ENCODE measurements at regions not wholly inside any gene's neighbourhood (a gene's known extent, or its start where the extent isn't known, plus 50 kb on each side); places are given as distances from the start of the nearest gene placed in this dataset.
"Not testable (repeated sequence)": the region's sequence is repeated elsewhere in the genome, so short reads cannot be mapped to it uniquely, and the experiment has no call there.

GRCh38 chr11:100602716-100603115, 84.4 kb upstream of the ARHGAP42 start:
- no peaks in the 10 kb centered on the region for H3K9me3 ChIP-seq
- H3K4me1 ChIP-seq, result no peaks in the 10 kb centered on the region
- no peak overlapping the region for H3K27ac ChIP-seq
- DNase-seq, result no peak
- no peaks in the 10 kb centered on the region for H3K27me3 ChIP-seq
- TF ChIP-seq POLR2AphosphoS5 (IDR thresholded peaks at IDR 0.05) (no peak), POLR2A (IDR thresholded peaks at IDR 0.05) (no peak), EP300 (IDR thresholded peaks at IDR 0.05) (no peak)
- TF ChIP-seq, protein P1, sequence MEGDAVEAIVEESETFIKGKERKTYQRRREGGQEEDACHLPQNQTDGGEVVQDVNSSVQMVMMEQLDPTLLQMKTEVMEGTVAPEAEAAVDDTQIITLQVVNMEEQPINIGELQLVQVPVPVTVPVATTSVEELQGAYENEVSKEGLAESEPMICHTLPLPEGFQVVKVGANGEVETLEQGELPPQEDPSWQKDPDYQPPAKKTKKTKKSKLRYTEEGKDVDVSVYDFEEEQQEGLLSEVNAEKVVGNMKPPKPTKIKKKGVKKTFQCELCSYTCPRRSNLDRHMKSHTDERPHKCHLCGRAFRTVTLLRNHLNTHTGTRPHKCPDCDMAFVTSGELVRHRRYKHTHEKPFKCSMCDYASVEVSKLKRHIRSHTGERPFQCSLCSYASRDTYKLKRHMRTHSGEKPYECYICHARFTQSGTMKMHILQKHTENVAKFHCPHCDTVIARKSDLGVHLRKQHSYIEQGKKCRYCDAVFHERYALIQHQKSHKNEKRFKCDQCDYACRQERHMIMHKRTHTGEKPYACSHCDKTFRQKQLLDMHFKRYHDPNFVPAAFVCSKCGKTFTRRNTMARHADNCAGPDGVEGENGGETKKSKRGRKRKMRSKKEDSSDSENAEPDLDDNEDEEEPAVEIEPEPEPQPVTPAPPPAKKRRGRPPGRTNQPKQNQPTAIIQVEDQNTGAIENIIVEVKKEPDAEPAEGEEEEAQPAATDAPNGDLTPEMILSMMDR (IDR thresholded peaks at IDR 0.05), result no peak
- intact Hi-C loops (cut with DNase I; ENCODE audit: low total_unique reads), result no loop called here
- no peaks in the 10 kb centered on the region for H3K36me3 ChIP-seq
- no peak overlapping the region for H3K4me3 ChIP-seq

DNA sequence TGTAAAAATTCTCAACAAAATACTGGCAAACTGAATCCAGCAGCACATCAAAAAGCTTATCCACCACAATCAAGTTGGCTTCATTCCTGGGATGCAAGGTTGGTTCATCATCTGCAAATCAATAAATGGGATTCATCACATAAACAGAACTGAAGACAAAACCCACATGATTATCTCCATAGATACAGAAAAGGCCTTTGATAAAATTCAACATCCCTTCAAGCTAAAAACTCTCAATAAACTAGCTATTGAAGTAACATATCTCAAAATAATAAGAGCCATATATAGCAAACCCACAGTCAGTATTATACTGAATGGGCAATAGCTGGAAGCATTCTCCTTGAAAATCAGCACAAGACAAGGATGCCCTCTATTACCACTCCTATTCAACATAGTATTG, 79.3 kb upstream of the ARHGAP42 start:
- intact Hi-C loops (cut with DNase I; ENCODE audit: low total_unique reads); H3K4me1 ChIP-seq; H3K27ac ChIP-seq; H3K36me3 ChIP-seq; H3K9me3 ChIP-seq; DNase-seq; H3K27me3 ChIP-seq; H3K4me3 ChIP-seq: not testable (repeated sequence)

- Histone ChIP-seq H3K27ac (no peak overlapping the region), H3K36me3 (no peaks in the 10 kb centered on the region), H3K27me3 (no peaks in the 10 kb centered on the region), H3K9me3 (no peaks in the 10 kb centered on the region), H3K4me3 (no peak overlapping the region), H3K4me1 (no peaks in the 10 kb centered on the region)
- TF ChIP-seq POLR2AphosphoS5 (IDR thresholded peaks at IDR 0.05) (no peak), EP300 (IDR thresholded peaks at IDR 0.05) (no peak), POLR2A (IDR thresholded peaks at IDR 0.05) (no peak)
- TF ChIP-seq, protein P1 (IDR thresholded peaks at IDR 0.05), result no peak
- 42 to 60% (median 51%) methylated on average over 2 of the region's 2 CpGs for WGBS, 5 donors
- no peak for DNase-seq
- intact Hi-C loops (cut with DNase I; ENCODE audit: low total_unique reads), result no loop called here
Measured at GRCh38 chr11:100612766-100613165, 74.3 kb upstream of the ARHGAP42 start.

- WGBS, 5 donors, result 54 to 76% (median 62%) methylated on average over 2 of the region's 2 CpGs
- TF ChIP-seq, protein P1 (IDR thresholded peaks at IDR 0.05), result no peak
- TF ChIP-seq POLR2AphosphoS5 (IDR thresholded peaks at IDR 0.05), result no peak
- no peak for TF ChIP-seq POLR2A (IDR thresholded peaks at IDR 0.05)
- TF ChIP-seq EP300 (IDR thresholded peaks at IDR 0.05), result no peak
- H3K4me3 ChIP-seq, result no peak overlapping the region
- DNase-seq, result no peak
- H3K36me3 ChIP-seq, result no peaks in the 10 kb centered on the region
- no peaks in the 10 kb centered on the region for H3K4me1 ChIP-seq
- H3K9me3 ChIP-seq, result peaks cover 0 to 30% (median 16%) of the 10 kb centered on the region in 4 donors
- no peaks in the 10 kb centered on the region for H3K27me3 ChIP-seq
- H3K27ac ChIP-seq, result no peak overlapping the region
- intact Hi-C loops (cut with DNase I; ENCODE audit: low total_unique reads), result no loop called here
Measured at GRCh38 chr11:100618914-100619313, 68.2 kb upstream of the ARHGAP42 start.

DNA sequence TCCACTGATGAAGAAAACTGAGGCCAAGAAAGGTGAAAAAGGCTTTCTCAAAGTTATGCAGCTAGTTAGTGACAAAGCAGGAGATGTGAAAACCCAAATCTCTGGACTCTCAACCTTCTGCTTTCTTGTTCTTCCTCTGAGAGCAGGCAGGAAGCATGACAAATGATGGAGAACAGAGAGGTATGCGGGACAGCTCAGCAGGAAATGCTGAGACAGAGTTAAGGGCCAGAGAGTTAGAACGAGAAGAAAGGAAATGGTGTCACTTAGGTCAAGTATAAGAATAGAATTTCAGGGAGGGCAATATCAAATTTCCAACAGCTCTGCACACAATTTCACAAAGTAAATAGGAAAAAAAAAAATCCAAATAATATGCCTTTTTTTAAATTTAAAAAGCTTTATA, 67.6 kb upstream of the ARHGAP42 start:
- no peak for DNase-seq

More for the DNA sequence above, 67.6 kb upstream of the ARHGAP42 start:
- intact Hi-C loops (cut with DNase I; ENCODE audit: low total_unique reads), result no loop called here
- Histone ChIP-seq H3K36me3 (no peaks in the 10 kb centered on the region), H3K4me3 (no peak overlapping the region), H3K27ac (no peak overlapping the region), H3K27me3 (no peaks in the 10 kb centered on the region), H3K4me1 (no peaks in the 10 kb centered on the region), H3K9me3 (peaks cover 0 to 32% (median 17%) of the 10 kb centered on the region in 4 donors)
- WGBS, 5 donors, result 31 to 40% (median 34%) methylated on average over 2 of the region's 2 CpGs
- no peak for TF ChIP-seq POLR2A (IDR thresholded peaks at IDR 0.05)
- TF ChIP-seq, protein P1 (IDR thresholded peaks at IDR 0.05), result no peak
- TF ChIP-seq POLR2AphosphoS5 (IDR thresholded peaks at IDR 0.05), result no peak
- no peak for TF ChIP-seq EP300 (IDR thresholded peaks at IDR 0.05)

Data from stomach (tissue), 8 donors.